ENCODE measurements at regions not wholly inside any gene's neighbourhood (a gene's known extent, or its start where the extent isn't known, plus 50 kb on each side); places are given as distances from the start of the nearest gene placed in this dataset.
"Not testable (repeated sequence)": the region's sequence is repeated elsewhere in the genome, so short reads cannot be mapped to it uniquely, and the experiment has no call there.

- DNase-seq = no peak
Measured at GRCh38 chr16:65318138-65318537, 196.3 kb upstream of the CDH11 start.

GRCh38 chr16:65316808-65317207 is 194.9 kb upstream of the CDH11 start:
- DNase-seq = no peak

DNA sequence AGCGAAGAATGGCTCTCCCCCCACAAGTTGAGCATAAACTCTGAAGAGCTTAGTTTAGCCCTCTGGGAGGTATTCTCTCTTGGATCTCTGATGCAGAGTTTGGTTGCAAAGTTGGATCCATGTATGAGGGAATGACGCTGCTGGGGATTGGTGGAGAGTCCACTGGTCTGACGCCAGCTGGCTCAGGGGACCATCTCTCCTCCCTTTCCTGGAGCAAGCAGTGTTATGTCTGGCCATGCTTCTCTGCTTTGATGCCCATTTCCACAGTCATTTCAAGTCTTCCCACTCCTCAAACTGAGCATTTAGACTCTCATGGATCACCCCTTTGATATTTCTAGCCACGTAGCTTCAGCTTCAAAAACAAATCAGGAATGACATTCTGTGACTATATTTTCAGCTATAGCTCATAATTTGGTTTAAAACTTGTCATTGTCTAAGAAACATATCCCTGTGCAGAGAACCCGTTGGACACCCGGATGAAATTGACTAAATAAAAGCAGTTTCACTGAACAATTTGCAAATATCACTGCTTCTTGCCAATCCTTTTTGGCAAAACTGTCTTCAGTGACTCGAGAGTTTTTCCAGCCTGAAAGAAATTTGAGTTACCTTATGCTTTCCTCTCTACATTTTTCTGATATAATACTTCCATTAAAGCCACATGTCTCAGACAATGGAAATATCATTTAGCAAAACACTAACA is 193.4 kb upstream of the CDH11 start:
- no peak for DNase-seq

DNA sequence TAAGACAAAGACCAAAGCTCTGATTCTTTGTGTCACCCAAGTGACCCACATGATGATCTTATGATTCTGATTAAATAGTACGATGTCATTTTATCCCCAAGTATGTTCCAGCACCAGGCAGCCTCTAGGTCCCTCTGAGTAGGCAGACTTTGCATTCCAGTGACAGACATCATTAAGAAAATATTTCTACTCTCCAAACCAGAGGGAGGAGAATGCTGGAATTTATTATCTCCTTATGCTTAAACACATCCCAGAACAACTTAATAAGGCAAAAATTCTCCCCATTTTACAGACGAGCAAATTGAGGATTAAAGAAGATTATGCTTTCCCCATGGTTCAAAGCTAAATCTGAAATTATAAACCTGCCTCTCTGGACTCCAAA is 192.8 kb upstream of the CDH11 start:
- no peak for DNase-seq

- DNase-seq = no peak
Measured at GRCh38 chr16:65313936-65314626, 192.2 kb upstream of the CDH11 start.

GRCh38 chr16:65312795-65313194 is 190.9 kb upstream of the CDH11 start:
- DNase-seq = no peak

DNA sequence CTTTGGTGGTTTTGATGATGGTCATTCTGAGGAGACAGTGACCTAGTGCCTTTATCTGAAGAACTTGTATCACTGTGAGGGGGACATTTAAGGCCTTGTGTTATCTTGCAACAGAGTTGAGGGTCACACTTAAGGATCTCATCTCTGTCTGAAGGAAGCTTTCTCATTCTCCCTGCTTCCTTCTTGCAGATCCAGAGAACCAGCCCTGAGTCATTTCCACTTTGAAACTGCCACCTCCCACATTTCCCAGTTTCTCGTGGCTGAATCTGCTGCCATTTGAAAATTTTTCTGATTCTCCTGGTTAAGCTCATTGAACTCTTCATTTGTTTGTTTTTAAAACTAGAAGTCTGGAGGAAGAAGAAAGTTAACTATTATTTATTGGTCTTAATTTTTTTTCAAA is 190.2 kb upstream of the CDH11 start:
- no peak for DNase-seq

DNA sequence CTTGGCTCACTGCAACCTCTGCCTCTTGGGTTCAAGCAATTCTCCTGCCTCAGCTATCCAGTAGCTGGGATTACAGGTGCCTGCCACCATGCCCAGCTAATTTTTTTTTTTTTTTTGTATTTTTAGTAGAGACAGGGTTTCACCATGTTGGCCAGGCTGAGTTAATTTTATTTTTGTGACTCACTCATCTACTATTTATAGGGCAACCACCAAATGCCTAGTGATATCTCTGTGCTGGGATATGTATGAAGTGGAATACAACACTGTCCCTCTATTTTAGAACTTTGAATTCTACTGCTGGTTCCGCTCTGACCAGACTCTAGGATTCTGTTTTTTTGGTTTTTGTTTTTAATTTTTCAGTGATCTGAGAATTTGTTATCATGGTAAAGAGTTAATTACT is 188.6 kb upstream of the CDH11 start:
- DNase-seq = not testable (repeated sequence)

- DNase-seq = no peak
Measured at GRCh38 chr16:65309354-65309753, 187.5 kb upstream of the CDH11 start.

- no peak for DNase-seq
Measured at GRCh38 chr16:65308506-65308905, 186.6 kb upstream of the CDH11 start.

- no peak for DNase-seq
Measured at GRCh38 chr16:65307286-65307685, 185.4 kb upstream of the CDH11 start.

DNA sequence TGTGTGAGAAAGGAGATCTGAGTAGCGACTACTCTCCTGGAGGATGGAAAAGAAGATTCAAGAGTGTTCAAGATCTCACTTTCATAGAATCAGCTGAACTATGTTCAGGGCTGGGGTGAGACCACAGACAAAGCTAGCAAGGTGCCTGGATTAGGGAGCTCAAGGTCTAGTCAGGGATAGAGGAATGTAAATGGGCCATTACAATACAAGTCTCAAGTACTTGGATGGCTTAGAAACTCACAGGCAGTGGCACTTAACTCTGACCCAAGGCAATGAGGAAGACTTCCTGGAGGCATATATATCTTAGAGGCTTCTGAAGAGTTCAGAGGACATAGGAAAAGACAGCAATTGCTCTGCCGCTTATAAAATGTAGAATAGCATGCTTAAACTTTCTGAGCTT is 184.9 kb upstream of the CDH11 start:
- DNase-seq = no peak

DNA sequence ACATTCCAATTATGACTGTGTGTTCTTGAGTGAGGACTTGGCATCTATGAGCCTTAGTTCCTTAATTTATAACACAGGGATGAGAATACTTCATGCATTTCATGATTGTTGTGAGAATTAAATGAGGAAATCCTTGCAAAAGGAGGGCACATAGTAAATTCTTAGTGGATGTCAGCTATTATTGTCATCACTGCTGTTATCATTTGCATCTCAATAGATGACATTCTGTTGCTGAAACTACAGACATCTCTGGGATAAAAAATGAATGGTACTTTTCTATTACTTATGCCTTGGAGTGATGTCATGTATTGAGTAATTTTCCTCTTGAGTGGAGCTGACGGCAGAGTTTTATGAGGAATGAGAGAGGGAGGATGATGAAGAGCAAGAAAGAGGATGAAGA is 184.4 kb upstream of the CDH11 start:
- no peak for DNase-seq

DNA sequence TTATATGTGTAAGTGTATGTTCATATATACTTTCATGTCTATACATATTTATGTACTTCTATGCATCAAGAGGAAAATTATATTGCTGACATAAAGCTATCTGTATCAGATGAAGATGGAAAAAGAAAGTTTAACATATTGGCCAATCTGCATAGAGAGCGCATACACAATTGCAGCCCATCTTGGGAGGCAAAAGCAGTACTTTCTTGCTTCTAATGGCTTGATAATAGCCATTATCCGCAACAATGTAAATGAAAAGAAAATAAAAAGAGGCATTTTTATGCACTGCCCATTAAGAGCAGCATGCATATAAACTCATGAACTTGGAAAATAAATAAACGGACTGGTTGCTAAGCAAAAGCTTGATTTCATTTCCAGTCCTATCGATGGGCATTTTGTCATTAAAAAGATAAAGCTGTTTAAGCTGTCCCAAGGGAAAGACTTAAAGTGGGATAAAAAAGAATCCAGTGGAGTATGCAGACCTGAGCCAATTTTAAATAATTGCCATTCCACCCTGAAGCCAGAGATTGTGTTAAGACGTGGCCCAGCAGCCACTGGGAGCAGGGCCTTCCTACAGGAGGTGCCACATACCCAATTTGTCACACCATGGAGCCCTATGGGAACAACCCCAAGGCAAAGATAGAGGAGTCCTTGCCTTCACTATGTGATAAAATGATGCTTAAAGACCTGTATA is 183.6 kb upstream of the CDH11 start:
- no peak for DNase-seq

DNA sequence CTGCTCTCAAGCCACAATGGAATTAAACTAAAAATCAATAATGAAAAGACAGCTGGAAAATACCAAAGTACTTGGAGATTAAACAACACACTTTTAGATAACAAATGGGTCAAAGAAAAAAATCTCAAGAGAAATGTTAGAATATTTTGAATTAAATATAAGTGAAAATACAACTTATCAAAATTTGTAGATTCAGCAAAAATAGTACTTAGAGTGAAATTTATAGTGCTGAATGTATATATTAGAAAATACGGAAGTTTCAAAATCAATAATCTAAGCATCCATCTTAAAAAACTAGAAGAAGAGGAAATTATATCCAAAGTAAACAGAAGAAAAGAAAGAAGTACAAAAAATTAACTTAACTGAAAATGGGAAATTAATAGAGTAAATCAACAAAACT is 179.2 kb upstream of the CDH11 start:
- no peak for DNase-seq

GRCh38 chr16:65297453-65297852 is 175.6 kb upstream of the CDH11 start:
- DNase-seq = no peak

DNA sequence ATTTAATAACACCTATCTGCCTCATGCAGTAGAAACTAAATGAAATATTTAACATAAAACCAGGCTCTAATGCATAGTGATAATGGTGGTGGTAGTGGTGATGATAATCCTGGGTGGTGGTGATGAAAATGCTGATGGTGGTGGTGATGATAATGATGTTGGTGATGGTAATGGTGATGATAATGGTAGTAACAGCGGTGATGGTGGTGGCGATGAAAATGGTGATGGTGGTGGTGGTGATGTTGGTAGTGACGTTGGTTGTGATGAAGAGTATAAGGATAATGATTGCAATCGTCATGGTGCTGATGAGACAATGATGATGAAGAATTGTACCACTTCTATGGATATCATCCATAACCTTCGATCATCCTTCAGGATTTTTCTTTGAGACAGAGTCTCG is 173.7 kb upstream of the CDH11 start:
- DNase-seq = no peak

DNA sequence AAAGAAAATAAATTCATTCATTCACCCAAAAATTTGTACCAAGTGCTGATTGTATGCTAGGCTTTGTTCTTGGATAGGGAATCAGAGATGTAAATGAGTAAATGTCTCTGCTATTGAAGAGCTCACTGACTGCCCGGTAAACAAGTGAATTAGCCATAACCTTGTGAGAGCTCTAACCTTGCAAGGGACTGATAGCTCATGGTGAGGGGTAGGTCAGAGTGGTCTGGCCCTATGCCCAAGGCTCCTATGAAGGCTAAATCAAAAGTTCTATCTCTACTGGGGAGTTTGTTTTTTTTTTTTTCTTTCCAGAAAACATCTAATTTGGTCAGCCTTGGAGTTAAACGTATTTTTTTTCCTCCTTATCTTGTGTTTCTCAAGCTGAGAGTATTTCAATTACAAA is 172.8 kb upstream of the CDH11 start:
- DNase-seq = no peak

- DNase-seq = no peak
Measured at GRCh38 chr16:65294165-65294564, 172.3 kb upstream of the CDH11 start.

GRCh38 chr16:65289022-65289421 is 167.2 kb upstream of the CDH11 start:
- no peak for DNase-seq

DNA sequence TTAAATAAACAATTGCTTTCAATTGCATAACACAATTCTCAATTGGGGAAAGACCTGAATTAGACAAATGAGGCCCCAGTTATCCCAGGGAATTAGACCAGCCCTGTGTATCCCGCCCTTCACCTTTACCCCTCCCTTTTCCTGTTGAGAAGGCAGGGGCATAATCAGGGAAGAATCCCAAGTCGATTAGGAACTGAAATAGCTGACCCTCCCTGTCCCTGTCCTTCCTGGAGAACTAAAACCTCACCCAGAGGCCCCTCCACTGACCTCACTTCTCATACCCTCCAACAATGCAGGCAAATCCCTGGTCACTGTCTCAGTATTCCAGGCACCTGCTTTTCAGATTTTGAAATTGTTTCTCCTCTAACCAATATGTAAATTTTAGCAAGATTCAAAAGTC is 165.4 kb upstream of the CDH11 start:
- DNase-seq = no peak

DNA sequence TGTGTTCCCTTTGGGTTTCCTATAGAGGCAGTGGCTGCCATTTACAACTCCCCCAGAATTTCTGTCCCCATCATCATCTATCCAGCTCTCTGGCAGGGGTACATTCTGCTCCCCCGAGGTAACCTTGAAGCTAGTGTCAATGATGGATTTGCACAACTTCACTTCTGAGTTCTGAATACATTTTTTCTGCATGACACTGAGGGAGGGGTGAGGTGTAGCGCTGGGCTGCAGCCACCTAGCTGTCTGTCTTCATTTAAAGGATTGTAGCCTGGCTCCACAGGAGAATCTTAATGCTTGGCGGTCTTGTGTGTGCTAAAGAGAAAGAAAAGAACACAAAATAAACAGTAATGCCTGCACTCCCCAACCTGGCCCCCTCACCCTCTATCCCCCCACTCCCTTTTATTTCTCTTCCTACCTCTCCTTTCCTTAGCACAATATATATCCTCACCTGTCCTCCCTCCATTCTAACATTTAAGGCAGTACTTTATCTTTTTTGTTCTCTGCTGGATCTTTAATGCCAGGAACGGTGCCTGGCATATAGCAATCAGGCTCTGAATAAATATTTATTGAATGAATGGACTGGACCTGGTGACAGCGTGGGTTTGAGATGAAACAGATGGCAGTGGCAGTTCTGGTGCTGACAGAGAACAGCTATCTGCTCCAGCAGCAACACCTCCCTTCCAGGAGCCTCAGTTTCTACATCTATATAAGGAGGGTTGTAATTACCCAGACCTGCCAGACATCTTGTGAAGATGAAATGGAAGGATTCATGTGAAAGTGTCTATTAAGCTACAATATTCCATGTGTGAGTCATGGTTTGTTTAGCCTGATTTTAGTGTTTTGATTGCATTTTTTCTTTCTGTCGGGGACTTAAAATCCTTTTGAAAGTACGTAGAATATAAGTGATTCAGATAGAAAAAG is 163.5 kb upstream of the CDH11 start:
- DNase-seq = no peak

- no peak for DNase-seq
Measured at GRCh38 chr16:65284626-65285025, 162.8 kb upstream of the CDH11 start.
